Activated CD4-positive, alpha-beta T cell treated with anti-CD3 and anti-CD28 coated beads, Interleukin-2, amount 10 ng/mL, durations not matched to agents 24 days and 14 days (primary cell): ENCODE measurements at regions not wholly inside any gene's neighbourhood (a gene's known extent, or its start where the extent isn't known, plus 50 kb on each side); places are given as distances from the start of the nearest gene placed in this dataset.

Source experiments
- DNase-seq: peaks from one replicate; pipeline ENCODE4 v3.0.0; 2022
- H3K27ac Mint-ChIP-seq: one replicate; pipeline ENCODE4 v1.8.0; 2022; ENCODE audit warnings: mild to moderate bottlenecking, mixed read lengths
- H3K27me3 Mint-ChIP-seq: one replicate; pipeline ENCODE4 v1.8.0; 2022; ENCODE audit warnings: mixed read lengths
- H3K36me3 Mint-ChIP-seq: one replicate; pipeline ENCODE4 v1.8.0; 2022; ENCODE audit warnings: low read depth, mild to moderate bottlenecking, mixed read lengths
- H3K4me1 Mint-ChIP-seq: one replicate; pipeline ENCODE4 v1.8.0; 2021; ENCODE audit warnings: mixed read lengths
- H3K4me3 Mint-ChIP-seq: one replicate; pipeline ENCODE4 v1.8.0; 2022; ENCODE audit warnings: mild to moderate bottlenecking, moderate library complexity, mixed read lengths
- H3K9me3 Mint-ChIP-seq: one replicate; pipeline ENCODE4 v1.8.0; 2021; ENCODE audit warnings: mixed read lengths
- intact Hi-C: fragments of 100-400 bp; cut with micrococcal nuclease; formaldehyde crosslinking; loops from one replicate; pipeline ENCODE4 v1.15.1; 2023

DNA sequence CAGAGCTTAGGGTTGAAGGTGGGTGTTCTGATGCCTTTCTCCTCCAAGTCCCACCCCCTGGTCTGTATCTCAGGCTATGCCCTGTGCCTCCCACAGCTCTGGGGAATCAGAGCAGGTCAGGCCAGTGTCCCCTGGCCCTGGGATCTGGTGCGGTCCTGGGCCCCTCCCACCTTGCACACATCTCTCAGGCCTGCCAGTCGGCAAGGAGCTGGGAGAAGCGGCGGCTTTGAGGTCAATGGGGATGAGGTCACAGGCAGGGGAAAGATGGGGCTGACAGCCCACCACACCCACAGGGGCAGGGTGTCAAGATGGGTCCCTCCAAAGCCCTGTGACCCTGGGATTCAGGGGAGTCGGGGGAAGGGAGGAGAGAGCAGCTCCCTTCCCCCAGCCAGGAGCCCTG is 65.4 kb upstream of the CASZ1 start:
- Mint-ChIP-seq H3K4me3 (no peak overlapping the region), H3K4me1 (peaks cover 9% of the 10 kb centered on the region), H3K27me3 (peaks cover 50% of the 10 kb centered on the region), H3K36me3 (peaks cover 2% of the 10 kb centered on the region), H3K27ac (no peak overlapping the region), H3K9me3 (no peaks in the 10 kb centered on the region)
- intact Hi-C loops = no loop called here
- DNase-seq = no peak

DNA sequence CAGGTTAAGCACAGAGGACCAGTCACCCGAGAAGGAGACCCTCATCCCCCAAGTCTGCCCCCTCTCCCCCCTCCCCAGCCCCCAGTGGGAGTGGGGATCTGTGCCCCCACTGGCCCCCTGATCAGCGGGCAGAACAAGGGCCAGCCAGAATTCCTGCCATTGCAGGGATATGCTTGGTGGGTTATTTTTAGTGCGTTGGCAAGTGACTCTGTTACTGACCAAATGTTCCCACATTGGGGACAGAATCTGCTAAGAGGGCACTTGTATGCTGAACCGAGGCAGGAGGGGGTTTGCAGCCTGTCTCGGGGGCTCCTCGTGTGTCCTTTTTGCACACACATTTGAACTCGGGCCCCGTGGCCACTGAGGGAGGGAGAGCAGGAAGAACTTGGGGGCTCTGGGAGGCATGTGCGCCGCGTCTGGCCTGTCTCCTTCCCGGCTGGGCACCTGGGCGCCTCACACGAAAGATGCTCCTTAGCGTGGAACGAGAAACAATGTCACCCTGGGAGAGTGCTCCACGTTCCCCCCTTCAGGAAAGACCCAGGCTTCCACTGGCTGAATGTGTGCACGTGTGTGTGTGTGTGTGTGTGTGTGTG is 66.4 kb upstream of the CASZ1 start:
- H3K4me1 Mint-ChIP-seq = peaks cover 14% of the 10 kb centered on the region
- no peaks in the 10 kb centered on the region for H3K9me3 Mint-ChIP-seq
- peaks cover 56% of the 10 kb centered on the region for H3K27me3 Mint-ChIP-seq
- intact Hi-C loops = no loop called here
- no peak overlapping the region for H3K27ac Mint-ChIP-seq
- no peak for DNase-seq
- H3K36me3 Mint-ChIP-seq = peaks cover 2% of the 10 kb centered on the region
- H3K4me3 Mint-ChIP-seq = no peak overlapping the region

DNA sequence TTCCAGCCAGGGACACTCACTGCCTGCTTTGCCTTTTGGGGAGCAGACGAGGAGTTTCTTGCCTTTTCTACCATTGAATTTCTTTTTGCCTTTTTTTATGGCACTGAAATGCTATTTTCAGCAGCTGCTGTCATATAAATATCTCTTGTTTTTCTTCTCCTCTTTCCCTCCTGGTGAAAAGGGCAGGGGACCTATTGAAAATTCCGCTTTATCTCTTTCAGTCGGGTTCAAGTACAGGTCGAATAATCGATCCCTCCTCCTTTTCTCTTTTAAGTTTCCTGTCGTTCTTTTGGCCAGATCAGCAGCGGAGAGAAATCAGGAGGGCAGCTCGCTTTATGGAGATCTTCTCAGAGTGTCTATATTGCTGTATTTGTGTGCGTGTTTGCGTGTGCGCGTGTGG is 67.4 kb upstream of the CASZ1 start:
- H3K9me3 Mint-ChIP-seq = no peaks in the 10 kb centered on the region
- H3K4me1 Mint-ChIP-seq = peaks cover 14% of the 10 kb centered on the region
- no peak for DNase-seq
- H3K27me3 Mint-ChIP-seq = peaks cover 65% of the 10 kb centered on the region
- intact Hi-C loops = no loop called here
- H3K36me3 Mint-ChIP-seq = peaks cover 2% of the 10 kb centered on the region
- no peak overlapping the region for H3K27ac Mint-ChIP-seq
- no peak overlapping the region for H3K4me3 Mint-ChIP-seq

DNA sequence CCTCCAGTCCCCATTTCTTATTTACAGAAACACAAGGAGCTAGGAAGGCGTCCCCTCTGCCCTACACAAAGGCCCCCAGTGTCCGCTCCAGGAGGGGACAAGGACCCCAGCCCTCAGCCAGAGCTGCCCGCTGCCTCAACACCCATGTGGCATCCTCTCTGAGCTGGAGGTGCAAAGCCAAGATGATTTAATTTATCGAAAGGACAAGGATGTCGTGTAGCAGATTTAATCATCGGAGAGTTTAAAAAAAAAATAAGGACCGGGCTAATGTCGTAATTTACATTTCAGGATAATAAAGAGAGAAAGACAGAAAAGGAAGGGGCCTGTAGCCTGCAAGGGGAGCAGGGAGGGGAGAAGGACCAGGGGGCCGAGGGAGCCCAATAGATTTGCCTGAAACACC is 68.3 kb upstream of the CASZ1 start:
- peaks cover 70% of the 10 kb centered on the region for H3K27me3 Mint-ChIP-seq
- no peak for DNase-seq
- H3K4me1 Mint-ChIP-seq = peaks cover 14% of the 10 kb centered on the region
- no peak overlapping the region for H3K27ac Mint-ChIP-seq
- H3K9me3 Mint-ChIP-seq = no peaks in the 10 kb centered on the region
- H3K4me3 Mint-ChIP-seq = no peak overlapping the region
- intact Hi-C loops = loop anchor here (5.0 kb wide), 1 partner anchor 432 kb away; the partner anchor contains the start of gene CENPS
- peaks cover 2% of the 10 kb centered on the region for H3K36me3 Mint-ChIP-seq

DNA sequence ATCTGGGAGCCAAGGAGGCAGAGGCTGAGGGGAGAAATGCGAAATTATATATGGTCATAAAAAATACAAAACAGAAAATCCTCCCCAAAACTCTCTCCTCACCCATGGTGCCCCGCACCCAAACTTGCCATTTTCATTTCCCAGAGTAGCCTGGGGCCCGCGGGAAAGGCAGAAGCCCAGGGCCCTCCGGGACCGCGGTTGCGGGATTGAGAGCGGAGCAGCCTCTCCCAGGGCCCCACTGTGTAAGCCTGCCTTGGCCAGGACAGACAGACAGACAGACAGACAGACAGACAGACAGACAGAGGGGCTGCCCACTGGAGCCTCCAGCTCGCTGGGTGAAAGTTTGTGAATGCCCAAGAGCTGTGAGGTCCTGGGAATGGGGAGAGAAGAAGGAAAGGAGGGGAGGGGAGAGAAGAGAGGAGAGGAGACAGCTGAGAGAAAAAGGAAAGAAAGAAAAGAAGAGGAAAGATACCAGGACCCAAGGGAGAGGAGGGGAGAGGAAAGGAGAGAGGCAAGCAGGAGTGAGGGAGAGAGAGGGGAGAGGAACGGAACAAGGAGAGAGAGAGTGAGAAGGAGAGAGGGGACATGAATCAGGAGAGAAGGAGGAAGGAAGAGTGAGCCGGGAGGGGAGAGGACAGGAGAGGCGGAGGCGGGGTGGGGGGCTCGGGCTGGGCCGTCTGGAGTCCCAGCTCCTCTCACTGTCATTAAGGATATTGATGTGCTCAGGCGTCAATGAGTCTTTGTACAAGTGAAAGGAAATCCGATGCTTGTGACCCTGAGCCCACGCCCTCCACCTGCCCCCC is 69.3 kb upstream of the CASZ1 start:
- peaks cover 2% of the 10 kb centered on the region for H3K36me3 Mint-ChIP-seq
- peak overlapping the region; percentile 65 for H3K27ac Mint-ChIP-seq
- H3K27me3 Mint-ChIP-seq = peaks cover 69% of the 10 kb centered on the region
- intact Hi-C loops = loop anchor here (2.0 to 5.0 kb wide), 4 partner anchors 75 to 433 kb away; partner anchors contain the start of gene CENPS
- no peak for DNase-seq
- peak overlapping the region; percentile 48 for H3K4me3 Mint-ChIP-seq
- H3K4me1 Mint-ChIP-seq = peaks cover 14% of the 10 kb centered on the region
- no peaks in the 10 kb centered on the region for H3K9me3 Mint-ChIP-seq

DNA sequence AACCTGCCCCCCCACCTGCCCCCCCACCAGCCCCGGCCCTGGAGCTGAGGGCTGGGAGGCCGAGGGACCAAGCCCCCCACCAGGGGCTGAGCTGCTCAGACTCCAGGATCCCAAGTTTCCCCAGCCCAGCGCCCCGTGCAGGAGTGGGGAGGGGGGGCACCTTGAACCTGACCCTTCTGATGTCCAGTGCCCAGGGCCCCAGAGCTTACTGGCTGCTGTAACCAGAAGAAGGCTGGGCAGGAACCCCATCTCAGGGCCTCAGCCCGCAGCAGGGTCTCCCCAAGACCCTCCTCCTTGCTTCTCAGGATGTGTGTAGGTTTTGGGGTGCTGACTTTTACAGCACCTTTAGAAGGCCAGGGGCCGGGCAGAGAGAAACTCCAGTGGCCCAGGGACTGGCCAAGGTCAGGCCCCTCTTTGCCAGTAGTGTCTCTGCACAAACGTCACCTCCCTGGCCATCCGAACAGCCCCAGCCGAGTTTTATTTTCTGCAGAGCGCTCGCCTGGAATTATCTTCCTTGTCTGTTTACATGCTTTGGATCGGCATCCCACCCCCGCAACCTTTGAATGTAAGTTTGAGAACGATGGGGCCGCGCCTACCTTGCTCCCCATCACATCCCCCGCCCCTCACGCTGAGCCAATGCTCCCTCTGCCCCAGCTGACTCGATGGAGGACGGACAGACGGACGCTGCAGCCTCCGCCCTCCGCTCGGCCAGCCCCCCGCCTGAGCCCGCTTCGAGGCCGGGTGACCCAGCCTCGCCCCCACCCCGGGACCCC is 70.1 kb upstream of the CASZ1 start:
- H3K36me3 Mint-ChIP-seq = peaks cover 2% of the 10 kb centered on the region
- H3K9me3 Mint-ChIP-seq = no peaks in the 10 kb centered on the region
- H3K4me3 Mint-ChIP-seq = peak overlapping the region; percentile 74
- H3K27ac Mint-ChIP-seq = peak overlapping the region; percentile 49
- no peak for DNase-seq
- H3K4me1 Mint-ChIP-seq = peaks cover 14% of the 10 kb centered on the region
- H3K27me3 Mint-ChIP-seq = peaks cover 67% of the 10 kb centered on the region
- intact Hi-C loops = loop anchor here (1.0 to 5.0 kb wide), 5 partner anchors 74 to 434 kb away; partner anchors contain the start of gene CENPS

DNA sequence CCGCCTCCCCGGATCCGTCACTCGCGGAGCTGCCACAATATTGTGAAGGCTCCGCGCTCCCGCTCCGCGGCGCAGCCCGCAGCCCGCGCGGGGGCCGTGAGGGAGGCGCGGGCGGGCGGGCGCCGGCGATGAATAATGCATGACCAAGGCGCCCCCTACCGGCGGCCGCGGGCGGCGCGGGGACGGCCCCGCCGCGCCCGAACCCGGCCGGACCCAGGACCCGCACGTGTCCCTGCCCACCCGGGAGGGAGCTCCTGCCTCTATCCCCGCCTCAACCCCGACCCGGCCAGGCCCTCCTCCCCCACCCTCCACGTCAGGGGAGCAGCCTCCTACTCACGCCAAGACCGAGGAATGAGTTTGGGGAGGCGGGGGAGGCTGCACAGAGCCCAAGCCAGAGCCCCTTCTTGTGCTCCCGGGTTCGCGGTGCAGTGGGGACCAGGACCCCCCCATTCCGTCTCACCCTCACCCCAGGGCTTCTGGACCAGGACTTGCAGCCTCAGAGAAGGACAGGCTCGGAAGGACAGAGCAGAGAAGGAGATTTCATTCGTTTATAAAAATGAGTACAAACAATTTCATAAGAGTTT is 70.8 kb upstream of the CASZ1 start:
- Mint-ChIP-seq H3K4me1 (peaks cover 14% of the 10 kb centered on the region), H3K4me3 (peak overlapping the region; percentile 41), H3K36me3 (peaks cover 2% of the 10 kb centered on the region), H3K9me3 (no peaks in the 10 kb centered on the region), H3K27ac (no peak overlapping the region), H3K27me3 (peaks cover 65% of the 10 kb centered on the region)
- intact Hi-C loops = loop anchor here (1.0 to 5.0 kb wide), 5 partner anchors 74 to 435 kb away; partner anchors contain the start of gene CENPS
- DNase-seq = peak; percentile 90

DNA sequence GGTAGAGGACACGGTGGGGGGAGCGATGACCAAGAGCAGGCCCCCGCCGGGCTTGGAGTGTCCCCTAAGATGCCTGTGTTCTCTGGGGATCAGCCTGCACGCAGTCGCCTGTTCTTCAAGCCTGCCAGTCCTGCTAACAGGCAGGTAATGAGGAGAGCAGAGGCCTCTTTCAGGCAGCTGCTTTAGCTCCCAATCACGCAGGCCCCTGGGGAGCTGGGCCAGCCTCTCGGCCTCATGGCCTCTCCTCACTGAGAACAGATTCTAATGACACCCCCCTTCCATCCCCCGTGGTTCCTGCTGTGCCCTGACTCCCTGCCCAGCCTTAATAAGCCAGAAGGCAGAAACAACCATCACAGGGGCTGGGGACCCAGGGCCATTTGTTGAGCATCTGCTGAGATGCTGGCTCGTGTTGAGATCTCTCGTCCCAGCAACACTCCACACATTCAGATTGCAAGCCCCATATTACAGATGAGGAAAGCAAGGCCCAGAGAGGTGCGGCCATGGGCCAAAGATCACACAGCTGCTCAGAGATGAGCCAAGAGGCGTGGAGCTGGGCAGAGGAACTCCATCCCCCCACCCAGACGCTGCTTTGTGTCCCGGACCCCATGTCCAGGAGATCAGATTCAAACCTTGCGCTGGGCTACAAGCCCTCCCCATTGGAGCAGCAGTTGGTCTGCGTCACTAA is 71.6 kb upstream of the CASZ1 start:
- intact Hi-C loops = loop anchor here (1.0 to 5.0 kb wide), 5 partner anchors 73 to 436 kb away; partner anchors contain the start of gene CENPS
- H3K27ac Mint-ChIP-seq = no peak overlapping the region
- H3K9me3 Mint-ChIP-seq = no peaks in the 10 kb centered on the region
- H3K4me3 Mint-ChIP-seq = peak overlapping the region; percentile 39
- peaks cover 14% of the 10 kb centered on the region for H3K4me1 Mint-ChIP-seq
- DNase-seq = no peak
- H3K27me3 Mint-ChIP-seq = peaks cover 60% of the 10 kb centered on the region
- H3K36me3 Mint-ChIP-seq = peaks cover 2% of the 10 kb centered on the region

DNA sequence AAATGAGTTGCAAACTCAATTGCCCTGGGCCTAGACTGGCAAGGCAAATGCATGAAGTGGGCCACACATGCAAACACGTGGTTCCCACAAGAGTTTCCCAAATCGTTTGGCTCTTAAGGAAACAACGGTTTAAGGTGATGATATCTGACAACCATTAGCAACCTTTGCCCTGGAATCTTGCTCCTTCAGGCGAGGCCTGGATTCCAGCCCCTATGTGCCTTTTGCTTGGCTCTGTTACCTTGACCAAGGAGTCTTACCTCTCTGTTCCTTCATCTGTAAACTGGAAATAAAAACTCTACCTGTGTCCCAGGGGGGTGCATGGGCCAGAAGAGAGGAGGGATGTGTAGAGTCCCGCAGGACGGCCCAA is 72.1 kb upstream of the CASZ1 start:
- no peak for DNase-seq
- Mint-ChIP-seq H3K4me1 (peaks cover 14% of the 10 kb centered on the region), H3K27ac (no peak overlapping the region), H3K27me3 (peaks cover 55% of the 10 kb centered on the region), H3K9me3 (no peaks in the 10 kb centered on the region), H3K36me3 (peaks cover 2% of the 10 kb centered on the region), H3K4me3 (no peak overlapping the region)
- intact Hi-C loops = loop anchor here (5.0 kb wide), 1 partner anchor 436 kb away; the partner anchor contains the start of gene CENPS

DNA sequence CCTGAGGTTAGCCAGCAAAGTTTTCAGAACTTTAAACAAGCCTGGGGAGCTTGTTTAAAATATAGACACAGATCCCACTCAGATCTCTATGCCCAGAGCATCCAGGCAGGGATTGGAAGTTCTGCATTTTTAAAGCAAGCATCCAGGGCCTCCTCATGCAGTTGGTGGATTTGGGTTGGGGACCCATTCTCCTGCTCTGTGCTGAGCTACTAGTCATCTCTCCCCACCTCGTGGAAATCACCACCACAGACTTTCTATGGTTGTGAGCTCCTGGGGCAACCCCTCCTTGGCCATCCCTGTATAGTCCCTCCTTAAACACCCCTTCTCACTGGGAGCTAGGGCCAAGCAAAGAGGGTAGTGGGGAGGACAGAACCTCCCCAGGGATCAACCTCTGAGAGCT is 73.5 kb upstream of the CASZ1 start:
- no peak overlapping the region for H3K4me3 Mint-ChIP-seq
- intact Hi-C loops = loop anchor here (5.0 kb wide), 1 partner anchor 438 kb away; the partner anchor contains the start of gene CENPS
- H3K27ac Mint-ChIP-seq = no peak overlapping the region
- no peaks in the 10 kb centered on the region for H3K9me3 Mint-ChIP-seq
- DNase-seq = no peak
- H3K36me3 Mint-ChIP-seq = peaks cover 2% of the 10 kb centered on the region
- peaks cover 41% of the 10 kb centered on the region for H3K27me3 Mint-ChIP-seq
- H3K4me1 Mint-ChIP-seq = peaks cover 14% of the 10 kb centered on the region

DNA sequence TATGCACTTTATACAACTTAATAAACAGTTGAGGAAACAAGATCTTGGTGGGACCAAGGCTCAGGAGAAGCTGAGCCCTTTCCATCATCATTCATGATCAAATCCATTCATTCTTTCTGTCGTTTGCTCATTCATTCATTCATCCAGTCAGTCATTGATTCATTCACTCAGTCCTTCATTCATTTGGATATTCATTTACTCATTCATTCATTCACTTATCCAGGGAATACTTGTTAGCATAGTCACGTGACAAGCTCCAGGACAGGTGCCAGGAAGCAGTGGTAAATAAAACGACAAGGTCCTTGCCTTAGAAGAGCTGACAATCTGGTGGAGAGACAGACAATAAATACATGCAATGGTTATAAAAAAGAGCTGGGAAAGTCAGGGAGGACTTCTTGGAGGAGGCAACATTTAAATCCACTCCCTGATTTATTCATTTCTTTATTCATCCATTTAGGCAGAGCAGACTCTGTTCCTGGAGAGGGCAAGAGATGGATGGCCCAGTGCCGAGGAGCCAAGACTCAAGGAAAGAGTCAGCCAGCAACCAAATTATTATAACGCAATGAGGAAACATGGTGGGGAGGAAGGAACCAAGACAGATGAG is 74.1 kb upstream of the CASZ1 start:
- H3K27me3 Mint-ChIP-seq = peaks cover 36% of the 10 kb centered on the region
- no peak overlapping the region for H3K27ac Mint-ChIP-seq
- H3K4me3 Mint-ChIP-seq = no peak overlapping the region
- peaks cover 13% of the 10 kb centered on the region for H3K4me1 Mint-ChIP-seq
- intact Hi-C loops = no loop called here
- H3K36me3 Mint-ChIP-seq = peaks cover 2% of the 10 kb centered on the region
- H3K9me3 Mint-ChIP-seq = no peaks in the 10 kb centered on the region
- DNase-seq = no peak

DNA sequence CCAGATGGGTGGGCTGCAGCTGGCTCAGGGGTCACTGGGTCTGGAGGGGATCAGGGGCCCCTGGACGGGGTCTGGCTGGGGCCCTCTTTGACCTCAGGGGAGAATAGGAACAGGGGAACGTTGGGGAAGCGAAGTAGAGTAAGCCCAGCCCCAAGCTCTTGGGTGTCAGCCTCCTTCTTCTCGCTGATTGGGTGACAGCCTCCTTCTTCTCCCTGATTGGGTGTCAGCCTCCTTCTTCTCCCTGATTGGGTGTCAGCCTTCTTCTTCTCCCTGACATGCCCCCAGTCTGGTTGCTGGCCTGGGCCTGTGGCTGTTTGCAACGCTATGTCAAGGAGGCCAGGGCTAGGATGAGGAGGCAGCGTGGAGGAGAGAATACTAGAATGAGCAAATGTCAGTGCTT is 76.7 kb upstream of the CASZ1 start:
- intact Hi-C loops = no loop called here
- H3K4me1 Mint-ChIP-seq = no peaks in the 10 kb centered on the region
- H3K36me3 Mint-ChIP-seq = no peaks in the 10 kb centered on the region
- peaks cover 18% of the 10 kb centered on the region for H3K27me3 Mint-ChIP-seq
- H3K27ac Mint-ChIP-seq = no peak overlapping the region
- H3K4me3 Mint-ChIP-seq = no peak overlapping the region
- DNase-seq = no peak
- H3K9me3 Mint-ChIP-seq = no peaks in the 10 kb centered on the region

DNA sequence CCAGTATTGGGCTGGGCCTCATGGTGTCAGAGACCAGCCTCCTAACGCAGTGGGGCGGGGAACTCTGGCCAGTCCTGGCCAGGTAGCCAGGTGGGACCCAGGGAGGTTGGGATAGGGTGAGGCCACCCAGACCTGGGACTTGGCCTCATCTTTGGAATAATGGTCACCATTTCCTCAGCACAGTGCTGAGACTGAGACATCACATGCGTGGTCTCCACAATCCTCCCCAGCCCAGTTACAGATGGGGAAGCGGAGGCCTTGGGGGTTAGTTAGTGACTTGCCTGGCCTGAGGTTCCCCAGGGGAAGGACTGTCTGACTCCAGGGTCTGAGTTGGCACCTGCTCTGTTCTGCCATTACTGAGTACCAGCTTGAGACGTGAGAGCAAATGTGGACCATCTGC is 77.9 kb upstream of the CASZ1 start:
- no peaks in the 10 kb centered on the region for H3K4me1 Mint-ChIP-seq
- H3K4me3 Mint-ChIP-seq = no peak overlapping the region
- H3K27me3 Mint-ChIP-seq = peaks cover 7% of the 10 kb centered on the region
- intact Hi-C loops = no loop called here
- no peak for DNase-seq
- H3K36me3 Mint-ChIP-seq = no peaks in the 10 kb centered on the region
- H3K27ac Mint-ChIP-seq = no peak overlapping the region
- H3K9me3 Mint-ChIP-seq = no peaks in the 10 kb centered on the region
